NCI-H774 (cell line): ENCODE measurements at regions not wholly inside any gene's neighbourhood (a gene's known extent, or its start where the extent isn't known, plus 50 kb on each side); places are given as distances from the start of the nearest gene placed in this dataset.

ENCODE experiments used
- DNase-seq: peaks from one replicate; lab custom pipeline; 2025; lab: John Stamatoyannopoulos, UW

DNA sequence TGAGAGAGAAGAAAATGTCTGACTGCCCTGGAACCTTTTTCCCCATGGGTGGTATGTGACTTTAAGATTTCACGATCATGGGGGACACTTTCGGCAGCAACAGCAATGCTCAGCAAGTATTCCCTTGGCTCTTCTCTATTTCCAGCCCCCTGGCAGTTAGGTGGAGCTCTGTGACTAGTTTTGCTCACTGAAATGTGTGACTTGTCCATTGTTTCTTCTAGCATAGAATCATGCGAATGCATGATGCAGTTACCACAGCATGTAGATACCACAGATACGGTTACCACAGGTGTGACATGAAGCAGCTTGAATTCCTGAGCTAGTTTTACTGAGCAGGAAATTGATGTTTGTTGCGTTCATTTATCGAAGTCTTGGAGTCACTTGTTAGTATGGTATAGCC, 1034.5 kb upstream of the EEF2KMT start:
- no peak for DNase-seq

DNA sequence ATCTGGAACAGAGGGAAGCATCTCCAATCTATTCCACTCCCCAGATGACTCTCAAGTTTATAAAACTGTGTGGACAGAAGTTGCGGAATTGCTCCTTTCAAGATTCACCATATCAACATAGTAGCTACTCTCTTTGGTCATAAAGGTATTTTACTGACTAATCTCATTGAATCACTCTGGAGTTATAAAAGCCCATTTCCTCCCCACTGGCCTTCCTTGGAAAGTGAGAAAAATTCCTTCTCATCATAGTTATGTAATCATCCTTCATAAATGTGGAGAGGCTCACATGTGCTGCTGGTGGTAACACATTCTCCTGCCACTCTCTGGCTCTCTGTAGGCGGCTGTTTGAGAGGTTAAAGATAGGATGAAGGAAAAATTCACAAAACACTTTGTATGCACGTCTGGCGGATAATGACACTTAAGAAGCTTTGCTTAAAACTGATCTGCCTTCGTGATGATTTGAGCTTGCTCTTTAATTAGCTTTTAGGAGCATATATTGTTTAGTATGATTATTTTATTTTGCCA, 1034.0 kb upstream of the EEF2KMT start:
- no peak for DNase-seq

- no peak for DNase-seq
These were observed 1028.1 kb upstream of the EEF2KMT start for GRCh38 chr16:6125483-6126259.

- DNase-seq: no peak
These were observed 1026.5 kb upstream of the EEF2KMT start for GRCh38 chr16:6124136-6124535.

DNA sequence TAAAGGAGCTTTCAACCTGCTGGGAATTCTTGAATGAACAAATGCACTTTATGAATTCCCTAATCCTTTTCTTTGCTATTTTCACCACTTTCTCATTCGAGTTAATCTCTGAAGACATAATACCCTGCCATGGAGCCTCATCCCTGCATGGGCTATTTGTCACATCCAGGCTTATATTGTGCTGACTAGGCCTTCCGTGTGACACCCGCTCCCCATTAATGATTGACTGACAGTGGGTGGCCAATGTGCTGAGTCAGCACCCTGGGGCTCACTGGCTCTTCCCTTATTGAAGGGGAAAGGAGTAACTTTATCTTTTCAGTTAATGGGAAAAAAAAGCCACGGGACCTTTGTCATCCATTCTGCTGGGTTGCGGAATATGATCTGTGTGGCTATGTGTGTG, 1024.8 kb upstream of the EEF2KMT start:
- no peak for DNase-seq

GRCh38 chr16:6114691-6115090, 1017.1 kb upstream of the EEF2KMT start:
- no peak for DNase-seq

DNA sequence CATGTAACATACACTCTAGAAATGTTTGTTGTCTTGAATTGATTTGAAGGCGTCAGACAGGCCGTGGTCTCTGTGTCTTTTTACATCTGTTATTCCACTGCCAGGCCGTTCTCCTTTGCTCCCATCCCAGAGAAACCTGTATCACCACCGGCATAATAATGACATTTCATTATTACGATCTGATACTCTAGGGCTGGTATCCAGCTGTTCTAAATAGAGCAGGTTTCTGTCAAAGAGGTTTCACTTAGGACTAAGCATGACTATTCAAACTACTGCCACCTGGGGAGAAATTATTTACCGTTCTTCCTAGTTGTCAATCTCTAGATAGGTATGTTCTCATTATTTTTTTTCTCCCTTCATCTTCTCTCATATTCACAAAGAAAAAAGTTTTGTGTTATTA, 1016.2 kb upstream of the EEF2KMT start:
- DNase-seq: no peak

DNA sequence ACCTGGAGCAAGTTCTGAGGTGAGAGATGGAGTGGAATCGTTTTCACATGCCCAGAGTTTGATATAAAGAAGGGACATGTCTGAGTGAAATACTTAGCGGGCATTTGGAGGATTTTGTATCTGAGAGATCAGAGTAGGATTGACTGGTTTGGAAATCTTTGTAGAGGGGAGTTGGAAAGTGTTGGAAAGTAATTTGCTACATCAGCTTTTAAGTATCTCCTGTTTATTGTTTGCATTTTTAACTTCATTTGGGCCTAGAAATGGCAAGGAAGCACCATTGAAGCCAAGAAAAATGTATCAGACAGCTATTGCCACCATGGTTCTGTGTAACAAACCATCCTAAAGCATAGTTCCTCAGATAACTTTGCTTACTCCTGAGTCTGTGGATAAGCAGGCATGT, 1015.1 kb upstream of the EEF2KMT start:
- no peak for DNase-seq

DNA sequence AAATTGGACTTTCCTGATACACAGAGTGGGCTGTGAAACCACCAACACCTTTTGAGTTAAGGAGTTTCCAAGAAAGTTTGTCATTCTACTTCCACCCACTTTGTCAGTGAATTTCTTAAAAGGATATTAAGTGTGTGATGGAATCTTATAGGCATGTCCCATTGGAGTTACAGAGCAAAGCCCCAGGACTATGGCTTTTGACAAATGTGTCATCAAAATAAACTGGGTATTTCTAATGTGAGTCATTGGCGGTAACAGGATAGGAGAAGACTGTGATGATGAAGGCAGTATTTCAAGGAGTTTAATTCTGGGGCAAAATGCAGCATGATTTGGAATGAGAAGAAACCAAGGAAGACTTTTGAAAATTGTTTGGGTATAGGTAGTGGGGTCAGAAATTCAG, 1013.8 kb upstream of the EEF2KMT start:
- DNase-seq: no peak

GRCh38 chr16:6110346-6110745, 1012.8 kb upstream of the EEF2KMT start:
- no peak for DNase-seq

DNA sequence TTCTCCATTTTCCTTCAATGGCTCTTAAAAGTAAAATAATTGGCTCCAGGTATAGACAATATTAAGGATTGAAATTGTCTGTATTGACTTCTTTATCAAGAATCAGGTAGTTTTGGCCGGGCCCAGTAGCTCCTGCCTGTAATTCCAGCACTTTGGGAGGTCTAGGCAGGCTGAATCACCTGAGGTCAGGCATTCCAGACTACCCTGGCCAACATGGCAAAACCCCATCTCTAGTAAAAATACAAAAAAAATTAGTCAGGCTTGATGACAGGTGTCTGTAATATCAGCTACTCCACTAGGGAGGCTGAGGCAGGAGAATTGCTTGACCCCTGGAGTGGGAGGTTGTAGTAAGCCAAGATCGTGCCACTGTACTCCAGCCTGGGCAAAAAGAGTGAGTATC, 1008.5 kb upstream of the EEF2KMT start:
- DNase-seq: no peak

- no peak for DNase-seq
These were observed 1007.5 kb upstream of the EEF2KMT start for GRCh38 chr16:6105115-6105514.

GRCh38 chr16:6104428-6104827, 1006.8 kb upstream of the EEF2KMT start:
- no peak for DNase-seq

GRCh38 chr16:6103561-6103960, 1006.0 kb upstream of the EEF2KMT start:
- no peak for DNase-seq

DNA sequence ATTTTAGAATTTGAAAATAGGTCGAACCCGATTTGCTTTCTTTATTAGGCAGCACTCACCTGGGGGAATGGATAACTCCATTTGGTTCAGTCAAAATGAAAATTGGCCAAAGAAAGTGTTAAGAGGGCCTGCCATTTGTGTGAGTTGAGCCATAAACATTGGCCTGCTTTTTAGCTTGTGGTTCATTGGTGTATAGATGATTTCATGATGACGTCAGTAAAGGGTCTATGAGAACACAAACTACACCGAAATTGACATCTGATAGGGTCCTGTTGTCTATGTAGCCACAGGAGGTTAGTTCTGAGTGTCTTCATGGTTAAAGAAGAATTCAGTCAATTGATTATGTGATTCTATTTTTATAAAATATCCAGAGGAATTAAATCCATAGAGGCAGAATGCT, 1001.5 kb upstream of the EEF2KMT start:
- DNase-seq: no peak

GRCh38 chr16:6096931-6097670, 999.5 kb upstream of the EEF2KMT start:
- DNase-seq: no peak

- no peak for DNase-seq
These were observed 997.8 kb upstream of the EEF2KMT start for GRCh38 chr16:6095414-6095813.

DNA sequence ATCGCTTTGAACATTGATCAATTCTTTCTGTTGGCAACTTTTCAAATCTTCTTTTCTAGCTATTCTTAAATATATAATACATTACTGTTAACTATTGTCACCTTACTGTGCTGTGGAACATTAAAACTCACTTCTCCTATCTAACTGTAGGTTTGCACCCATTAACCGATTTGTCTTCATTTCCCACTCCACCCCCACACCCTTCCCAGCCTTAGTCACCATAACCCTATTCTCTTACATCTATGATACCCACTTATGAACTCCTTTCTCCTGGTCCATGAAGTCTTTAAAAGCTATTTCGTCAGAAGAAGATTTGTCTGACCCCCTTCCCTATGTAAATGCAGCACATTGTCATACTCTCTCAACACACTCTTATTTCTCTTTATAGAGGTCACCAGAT, 993.4 kb upstream of the EEF2KMT start:
- DNase-seq: no peak

- no peak for DNase-seq
These were observed 983.9 kb upstream of the EEF2KMT start for GRCh38 chr16:6081320-6081976.

DNA sequence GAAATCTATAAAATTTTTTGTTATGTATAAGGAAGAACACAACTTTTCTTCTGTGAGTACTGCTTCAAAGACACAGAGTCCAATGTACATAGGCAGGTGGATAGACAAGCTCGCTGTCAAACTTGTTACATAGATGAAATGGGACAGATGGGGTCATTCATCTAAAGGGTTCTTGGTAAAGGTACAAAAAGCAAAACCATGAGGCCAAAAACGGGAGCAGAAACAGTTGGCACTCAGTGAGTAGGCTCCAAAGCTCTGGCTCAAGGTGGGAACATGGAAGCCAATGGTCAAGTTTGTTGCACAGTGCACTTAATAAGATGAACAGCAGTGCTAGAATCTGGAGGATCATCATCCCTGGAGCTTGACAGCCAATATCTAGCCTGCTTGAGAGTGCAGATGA, 979.0 kb upstream of the EEF2KMT start:
- no peak for DNase-seq

GRCh38 chr16:6068063-6068462, 970.5 kb upstream of the EEF2KMT start:
- no peak for DNase-seq

DNA sequence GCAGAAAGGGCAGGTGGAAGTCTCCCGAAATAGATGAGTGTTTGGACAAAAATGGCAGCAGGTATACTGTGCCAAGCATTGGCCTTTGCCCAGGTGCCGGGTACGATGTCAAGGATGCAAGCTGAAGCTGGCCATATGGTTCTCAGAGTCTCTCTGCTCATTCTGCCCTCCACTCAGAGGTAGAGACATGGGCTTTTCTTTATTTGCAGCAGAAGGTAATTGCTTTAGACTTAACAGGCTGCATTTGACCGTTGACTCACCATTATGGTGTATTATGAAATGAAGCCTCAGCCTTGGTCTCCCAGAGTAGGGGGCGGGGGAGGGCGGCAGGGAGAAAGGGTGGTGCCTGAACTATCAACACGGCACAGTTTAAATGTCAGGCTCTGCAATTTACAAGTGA, 969.1 kb upstream of the EEF2KMT start:
- DNase-seq: no peak

DNA sequence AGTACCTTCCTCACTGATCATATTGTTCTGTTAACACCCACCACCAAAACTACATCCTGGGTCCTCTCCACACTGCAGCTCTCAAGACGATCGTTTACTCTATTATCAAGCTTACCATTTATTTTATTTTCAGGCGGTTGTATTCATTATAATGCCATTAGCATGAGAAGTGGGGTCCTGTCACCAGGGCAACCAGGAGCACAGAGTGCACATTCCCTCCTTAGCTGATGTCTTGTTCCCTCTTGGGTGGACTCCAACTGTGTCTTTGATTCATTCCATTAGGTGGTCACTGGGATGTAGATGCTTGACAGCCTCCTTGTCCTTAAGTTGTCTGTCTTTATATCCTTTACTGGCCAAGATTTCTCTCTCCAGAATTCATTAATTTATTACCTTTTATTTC, 965.9 kb upstream of the EEF2KMT start:
- DNase-seq: no peak
